Neuronal stem cell (in vitro differentiated cells): ENCODE measurements at regions not wholly inside any gene's neighbourhood (a gene's known extent, or its start where the extent isn't known, plus 50 kb on each side); places are given as distances from the start of the nearest gene placed in this dataset.
A peak's percentile ranks its signal among the peaks of the same experiment; 100 is the strongest.

Source experiments
- DNase-seq: peaks from one replicate; pipeline ENCODE4 v3.0.0-alpha.2; 2013; ENCODE audit warnings: low spot score
- H2AFZ ChIP-seq: one replicate; pipeline ENCODE4 v1.6.1; 2013; ENCODE audit warnings: mild to moderate bottlenecking, low read length, inconsistent platforms
- H2AK5ac ChIP-seq: 2 replicates; pipeline ENCODE4 v1.6.1; 2013; ENCODE audit warnings: low read depth, mild to moderate bottlenecking, inconsistent platforms, low read length, moderate library complexity, mixed read lengths
- H2BK120ac ChIP-seq: 2 replicates; pipeline ENCODE4 v1.6.1; 2013; ENCODE audit warnings: low read depth, mild to moderate bottlenecking, inconsistent platforms, low read length, moderate library complexity, mixed read lengths
- H2BK12ac ChIP-seq: one replicate; pipeline ENCODE4 v1.6.1; 2013; ENCODE audit warnings: low read length, inconsistent platforms
- H2BK15ac ChIP-seq: 2 replicates; pipeline ENCODE4 v1.6.1; 2013; ENCODE audit warnings: mild to moderate bottlenecking, low read length, inconsistent platforms, mixed read lengths
- H2BK5ac ChIP-seq: one replicate; pipeline ENCODE4 v1.6.1; 2013; ENCODE audit warnings: inconsistent platforms, mild to moderate bottlenecking, low read length, moderate library complexity
- H3K14ac ChIP-seq: one replicate; pipeline ENCODE4 v1.6.1; 2013; ENCODE audit warnings: low read length, inconsistent platforms
- H3K18ac ChIP-seq: 2 replicates; pipeline ENCODE4 v1.6.1; 2013; ENCODE audit warnings: low read length, inconsistent platforms
- H3K23ac ChIP-seq: 2 replicates; pipeline ENCODE4 v1.6.1; 2013; ENCODE audit warnings: low read depth, mild to moderate bottlenecking, mixed read lengths, low read length, inconsistent platforms; ENCODE audit not compliant: poor library complexity
- H3K27ac ChIP-seq: replicated peaks from 3 replicates; pipeline ENCODE4 v1.5.1; 2013; ENCODE audit warnings: low read length, inconsistent platforms
- H3K27me3 ChIP-seq, 3 experiments: 2 replicates each; pipeline ENCODE4 v1.6.1; 2013; ENCODE audit warnings: low read length in 3 of 3, mild to moderate bottlenecking in 2 of 3, inconsistent platforms in 1 of 3, low read depth in 1 of 3, mixed read lengths in 1 of 3, moderate library complexity in 1 of 3; ENCODE audit not compliant: control insufficient read depth in 3 of 3, insufficient read depth in 3 of 3
- H3K36me3 ChIP-seq, 2 donors: replicated peaks in 1 of 2; 2 replicates each; pipeline ENCODE4 v1.6.1; 2013; ENCODE audit warnings: low read length in 2 of 2; ENCODE audit not compliant: control insufficient read depth in 2 of 2, insufficient read depth in 2 of 2
- H3K4ac ChIP-seq: 2 replicates; pipeline ENCODE4 v1.6.1; 2013; ENCODE audit warnings: inconsistent platforms, mild to moderate bottlenecking, low read length, moderate library complexity
- H3K4me1 ChIP-seq, 2 donors: 1 replicate in 1 of 2; 2 replicates in 1 of 2; pipeline ENCODE4 v1.6.1; 2013; ENCODE audit warnings: low read length in 2 of 2, low read depth in 1 of 2; ENCODE audit not compliant: control insufficient read depth in 2 of 2, insufficient read depth in 1 of 2
- H3K4me2 ChIP-seq: one replicate; pipeline ENCODE4 v1.6.1; 2013; ENCODE audit warnings: mild to moderate bottlenecking, low read length, inconsistent platforms; ENCODE audit not compliant: insufficient read depth, poor library complexity, severe bottlenecking
- H3K4me3 ChIP-seq, 2 donors: 2 replicates each; pipeline ENCODE4 v1.5.1; 2013; ENCODE audit warnings: low read length in 2 of 2, mild to moderate bottlenecking in 2 of 2, inconsistent platforms in 1 of 2, moderate library complexity in 1 of 2
- H3K79me1 ChIP-seq: one replicate; pipeline ENCODE4 v1.6.1; 2013; ENCODE audit warnings: low read depth, mild to moderate bottlenecking, inconsistent platforms, low read length, moderate library complexity
- H3K9ac ChIP-seq: one replicate; pipeline ENCODE4 v1.6.1; 2013; ENCODE audit warnings: mild to moderate bottlenecking, low read depth, low read length, inconsistent platforms; ENCODE audit not compliant: poor library complexity
- H3K9me3 ChIP-seq, 2 donors: replicated peaks in 1 of 2; 2 replicates each; pipeline versions ENCODE3 to v1.6.1; 2013; ENCODE audit warnings: low read length in 2 of 2, mild to moderate bottlenecking in 2 of 2, inconsistent platforms in 1 of 2, low read depth in 1 of 2, mixed read lengths in 1 of 2, moderate library complexity in 1 of 2; ENCODE audit not compliant: control insufficient read depth in 2 of 2, insufficient read depth in 1 of 2
- H4K8ac ChIP-seq: one replicate; pipeline ENCODE4 v1.6.1; 2013; ENCODE audit warnings: low read depth, mild to moderate bottlenecking, inconsistent platforms, low read length, moderate library complexity
- H4K91ac ChIP-seq: one replicate; pipeline ENCODE4 v1.6.1; 2013; ENCODE audit warnings: low read length, low read depth, mild to moderate bottlenecking, inconsistent platforms; ENCODE audit not compliant: poor library complexity
- whole genome bisulfite sequencing, 2 donors: extraction: QIAGEN DNeasy Blood & Tissue Kit; methylation state at CpG; one replicate each; pipeline ENCODE4 v1.1.7; 2013; ENCODE audit warnings: missing lambda C conversion rate in 2 of 2, mixed read lengths in 1 of 2; ENCODE audit not compliant: insufficient read length in 2 of 2, insufficient replicate concordance in 1 of 2; ENCODE audit errors: extremely low coverage in 2 of 2; 5-methylcytosine and 5-hydroxymethylcytosine counted together

DNA sequence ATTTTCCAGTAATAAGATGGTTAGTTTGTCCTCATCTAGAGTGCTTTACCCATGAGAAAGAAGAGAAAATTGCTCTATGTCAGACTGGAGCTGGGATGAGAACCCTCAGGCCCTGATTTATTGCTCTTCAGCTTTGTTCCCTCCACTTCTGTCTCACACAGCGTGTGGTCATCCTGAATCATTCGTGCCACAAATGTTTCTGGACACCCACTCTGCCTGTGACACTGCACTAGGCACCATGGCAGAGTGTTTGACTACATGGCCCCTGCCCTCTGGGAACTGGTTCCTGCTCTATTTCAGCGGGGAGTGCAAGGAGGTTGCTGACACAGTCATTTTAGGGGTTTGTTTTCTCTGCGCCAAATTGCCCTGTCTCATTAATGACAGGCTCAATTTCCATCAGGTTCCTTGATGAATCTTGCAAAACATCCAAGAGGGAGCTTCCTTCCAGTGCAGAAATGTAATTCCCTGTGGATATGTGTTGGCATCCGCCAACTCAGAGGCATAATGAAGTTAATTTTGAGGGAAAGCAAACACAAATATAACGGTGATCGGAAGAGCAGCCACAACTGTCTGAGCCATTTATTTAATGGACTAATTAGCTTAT is 207.5 kb downstream of the CLIC5 start:
- H3K9ac ChIP-seq: no peak overlapping the region
- H3K4ac ChIP-seq: no peak overlapping the region
- no peak overlapping the region for H2AFZ ChIP-seq
- no CpG with 5 or more reads among the region's 7 CpGs for WGBS, 2 donors
- peaks cover 0 to 1% of the 10 kb centered on the region in 2 donors for H3K36me3 ChIP-seq
- no peak overlapping the region for H2BK120ac ChIP-seq
- no peaks in the 10 kb centered on the region for H3K79me1 ChIP-seq
- H4K91ac ChIP-seq: no peak overlapping the region
- no peak overlapping the region for H3K4me2 ChIP-seq
- H3K23ac ChIP-seq: no peak overlapping the region
- no peak overlapping the region for H3K4me3 ChIP-seq
- H4K8ac ChIP-seq: no peak overlapping the region
- no peak overlapping the region for H3K27ac ChIP-seq
- no peak overlapping the region for H2BK5ac ChIP-seq
- no peaks in the 10 kb centered on the region for H3K27me3 ChIP-seq
- H3K14ac ChIP-seq: no peak overlapping the region
- H3K18ac ChIP-seq: peak overlapping the region; percentile 11
- H3K9me3 ChIP-seq: peaks cover 0 to 3% of the 10 kb centered on the region in 2 donors
- H2BK15ac ChIP-seq: no peak overlapping the region
- no peak overlapping the region for H2AK5ac ChIP-seq
- peaks cover under 1 to 6% of the 10 kb centered on the region in 2 donors for H3K4me1 ChIP-seq
- DNase-seq: no peak
- no peak overlapping the region for H2BK12ac ChIP-seq

DNA sequence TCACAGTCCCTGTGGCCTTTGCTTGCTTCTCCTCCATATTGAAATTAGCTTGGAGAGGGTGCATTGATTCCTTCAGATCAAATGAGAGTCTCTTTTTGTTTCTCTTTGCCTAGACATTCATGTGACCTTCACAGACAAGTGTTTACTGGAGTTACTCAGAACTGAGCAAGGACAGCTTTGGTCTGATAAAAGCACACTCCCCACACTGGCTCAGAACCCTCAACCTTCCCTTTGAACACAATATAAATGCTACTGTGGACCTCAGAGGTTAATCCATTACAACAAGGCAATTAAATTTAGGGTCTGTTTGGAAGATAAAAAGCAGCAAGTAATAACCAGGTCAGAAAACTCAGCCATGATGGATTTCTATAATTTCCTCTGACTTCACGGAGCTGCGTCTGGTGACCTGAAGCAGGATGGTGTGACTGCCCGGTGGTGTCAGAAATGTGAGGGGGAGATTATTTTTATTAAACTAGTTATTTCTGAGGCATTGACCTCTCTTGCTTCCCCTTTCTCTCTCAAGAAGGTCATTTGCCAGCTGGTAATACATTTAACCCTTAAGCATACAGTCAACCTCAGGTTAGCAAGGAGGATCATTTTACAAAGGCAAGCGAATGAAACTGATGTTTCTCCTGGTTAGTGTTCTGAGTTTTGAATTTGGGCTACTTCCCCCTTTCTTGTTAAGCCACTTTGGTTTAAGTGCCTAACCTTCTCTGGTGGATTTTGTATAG is 208.2 kb downstream of the CLIC5 start:
- DNase-seq: no peak
- Histone ChIP-seq H2BK12ac (no peak overlapping the region), H3K79me1 (no peaks in the 10 kb centered on the region), H3K4me3 (no peak overlapping the region), H3K4me2 (no peak overlapping the region), H2AK5ac (no peak overlapping the region), H3K36me3 (peaks cover 0 to 1% of the 10 kb centered on the region in 2 donors), H4K8ac (no peak overlapping the region), H2BK120ac (no peak overlapping the region), H3K23ac (no peak overlapping the region), H3K14ac (no peak overlapping the region), H3K27me3 (no peaks in the 10 kb centered on the region), H3K9me3 (peaks cover 0 to 3% of the 10 kb centered on the region in 2 donors), H2BK5ac (no peak overlapping the region), H2BK15ac (no peak overlapping the region), H3K18ac (no peak overlapping the region), H2AFZ (no peak overlapping the region), H3K9ac (no peak overlapping the region), H3K27ac (no peak overlapping the region), H3K4me1 (peaks cover 0 to 3% of the 10 kb centered on the region in 2 donors), H3K4ac (no peak overlapping the region), H4K91ac (no peak overlapping the region)
- no CpG with 5 or more reads among the region's 4 CpGs for WGBS, 2 donors

DNA sequence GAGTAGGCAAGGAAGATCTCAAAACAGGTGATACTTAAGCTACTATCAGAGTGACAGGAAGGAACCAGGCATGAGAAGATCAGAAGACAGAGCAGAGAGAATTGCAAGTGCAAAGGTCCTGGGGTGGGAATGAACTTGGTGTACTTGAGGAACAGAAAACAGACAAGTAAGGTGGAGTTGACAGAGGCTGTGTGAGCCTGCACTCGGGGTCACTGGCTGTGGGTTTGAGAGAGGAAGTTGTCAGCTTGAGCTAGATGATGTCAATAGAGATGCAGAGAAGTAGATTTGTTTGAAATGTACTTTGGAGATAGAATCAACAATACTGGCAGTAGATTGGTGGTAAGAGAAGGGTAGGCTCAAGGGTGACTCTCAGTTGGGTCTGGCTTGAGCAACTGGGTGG is 209.5 kb downstream of the CLIC5 start:
- Histone ChIP-seq H2BK12ac (no peak overlapping the region), H3K79me1 (no peaks in the 10 kb centered on the region), H2AFZ (no peak overlapping the region), H3K4me3 (no peak overlapping the region), H3K23ac (no peak overlapping the region), H3K4me1 (peaks cover 0 to 3% of the 10 kb centered on the region in 2 donors), H3K27me3 (no peaks in the 10 kb centered on the region), H3K9me3 (peaks cover 0 to 3% of the 10 kb centered on the region in 2 donors), H3K18ac (no peak overlapping the region), H4K91ac (no peak overlapping the region), H2BK120ac (no peak overlapping the region), H3K4me2 (no peak overlapping the region), H3K27ac (no peak overlapping the region), H3K9ac (no peak overlapping the region), H3K14ac (no peak overlapping the region), H4K8ac (no peak overlapping the region), H3K36me3 (peaks cover 0 to 1% of the 10 kb centered on the region in 2 donors), H2BK5ac (no peak overlapping the region), H2AK5ac (no peak overlapping the region), H2BK15ac (no peak overlapping the region), H3K4ac (no peak overlapping the region)
- DNase-seq: no peak
- no CpG with 5 or more reads among the region's 1 CpG for WGBS, 2 donors

DNA sequence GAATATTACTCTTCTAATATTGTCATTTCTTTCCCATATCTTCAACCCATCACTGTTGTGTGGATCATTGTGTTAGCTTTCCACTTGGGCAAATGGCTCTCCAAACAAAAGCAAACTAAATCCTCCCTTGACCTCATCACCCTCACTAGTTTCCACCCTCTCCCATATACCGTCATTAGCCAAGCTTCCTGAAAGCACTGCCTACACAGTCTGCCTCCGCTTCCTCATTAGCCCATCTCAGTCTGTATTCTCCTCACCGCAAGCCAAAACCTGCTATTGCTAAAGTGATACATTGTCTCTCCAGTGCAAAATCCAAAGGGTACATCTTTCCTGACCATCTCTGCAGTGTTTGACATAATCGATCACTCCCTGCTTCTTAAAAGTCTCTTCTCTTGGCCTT is 212.6 kb downstream of the CLIC5 start:
- H3K9ac ChIP-seq: no peak overlapping the region
- H2BK120ac ChIP-seq: no peak overlapping the region
- no peak overlapping the region for H3K14ac ChIP-seq
- H3K27me3 ChIP-seq: no peaks in the 10 kb centered on the region
- H3K27ac ChIP-seq: no peak overlapping the region
- H3K36me3 ChIP-seq: peaks cover 0 to 1% of the 10 kb centered on the region in 2 donors
- peaks cover 0 to 3% of the 10 kb centered on the region in 2 donors for H3K9me3 ChIP-seq
- no peak overlapping the region for H3K18ac ChIP-seq
- H2AK5ac ChIP-seq: no peak overlapping the region
- no peak overlapping the region for H4K91ac ChIP-seq
- no peak overlapping the region for H2BK15ac ChIP-seq
- no peak overlapping the region for H3K23ac ChIP-seq
- DNase-seq: no peak
- no peak overlapping the region for H3K4me3 ChIP-seq
- H3K4ac ChIP-seq: no peak overlapping the region
- H3K4me2 ChIP-seq: no peak overlapping the region
- H2AFZ ChIP-seq: no peak overlapping the region
- H2BK12ac ChIP-seq: no peak overlapping the region
- peaks cover 0 to 3% of the 10 kb centered on the region in 2 donors for H3K4me1 ChIP-seq
- H3K79me1 ChIP-seq: no peaks in the 10 kb centered on the region
- no peak overlapping the region for H2BK5ac ChIP-seq
- H4K8ac ChIP-seq: no peak overlapping the region
- WGBS, 2 donors: no CpG with 5 or more reads among the region's 4 CpGs
